Naive thymus-derived CD8-positive, alpha-beta T cell (primary cell): ENCODE measurements at regions not wholly inside any gene's neighbourhood (a gene's known extent, or its start where the extent isn't known, plus 50 kb on each side); places are given as distances from the start of the nearest gene placed in this dataset.

Experiments
- ATAC-seq, 2 donors: fragments of 150-1000 bp; cut with Tn5 transposase in 1 of 2; sonication (Bioruptor Pico), chemical (Tn5 transposase) in 1 of 2; 1 replicate in 1 of 2; 2 replicates in 1 of 2; pipeline ENCODE4 v1.10.0; 2021; ENCODE audit warnings: mild to moderate bottlenecking in 2 of 2, moderate library complexity in 2 of 2
- POLR2A ChIA-PET: fragments of 350-600 bp; sonication (Branson Sonifier 250); formaldehyde crosslinking; loops from one replicate; lab custom pipeline; 2021; ENCODE audit warnings: antibody characterized with exemption; lab: Charles Lee
- DNase-seq, 10 donors: peaks; one replicate each; pipeline versions ENCODE4 v3.0.0 to v3.0.0-alpha.2; 2020 to 2022
- H3K27ac Mint-ChIP-seq, 10 donors: one replicate each; pipeline ENCODE4 v1.8.0; 2020 to 2022; ENCODE audit warnings: mild to moderate bottlenecking in 10 of 10, mixed read lengths in 10 of 10, moderate library complexity in 4 of 10, inconsistent platforms in 1 of 10
- H3K27me3 Mint-ChIP-seq, 5 donors: one replicate each; pipeline ENCODE4 v1.8.0; 2021 to 2022; ENCODE audit warnings: mixed read lengths in 5 of 5
- H3K36me3 Mint-ChIP-seq, 3 donors: one replicate each; pipeline ENCODE4 v1.8.0; 2020 to 2022; ENCODE audit warnings: mixed read lengths in 3 of 3, mild to moderate bottlenecking in 2 of 3, inconsistent platforms in 1 of 3
- H3K4me1 Mint-ChIP-seq, 4 donors: one replicate each; pipeline ENCODE4 v1.8.0; 2021 to 2022; ENCODE audit warnings: mixed read lengths in 4 of 4
- H3K4me3 Mint-ChIP-seq, 10 donors: one replicate each; pipeline ENCODE4 v1.8.0; 2020 to 2022; ENCODE audit warnings: mild to moderate bottlenecking in 10 of 10, mixed read lengths in 10 of 10, moderate library complexity in 6 of 10, inconsistent platforms in 1 of 10
- H3K9me3 Mint-ChIP-seq, 9 donors: one replicate each; pipeline ENCODE4 v1.8.0; 2020 to 2022; ENCODE audit warnings: mixed read lengths in 9 of 9, mild to moderate bottlenecking in 3 of 9, inconsistent platforms in 1 of 9, moderate library complexity in 1 of 9

DNA sequence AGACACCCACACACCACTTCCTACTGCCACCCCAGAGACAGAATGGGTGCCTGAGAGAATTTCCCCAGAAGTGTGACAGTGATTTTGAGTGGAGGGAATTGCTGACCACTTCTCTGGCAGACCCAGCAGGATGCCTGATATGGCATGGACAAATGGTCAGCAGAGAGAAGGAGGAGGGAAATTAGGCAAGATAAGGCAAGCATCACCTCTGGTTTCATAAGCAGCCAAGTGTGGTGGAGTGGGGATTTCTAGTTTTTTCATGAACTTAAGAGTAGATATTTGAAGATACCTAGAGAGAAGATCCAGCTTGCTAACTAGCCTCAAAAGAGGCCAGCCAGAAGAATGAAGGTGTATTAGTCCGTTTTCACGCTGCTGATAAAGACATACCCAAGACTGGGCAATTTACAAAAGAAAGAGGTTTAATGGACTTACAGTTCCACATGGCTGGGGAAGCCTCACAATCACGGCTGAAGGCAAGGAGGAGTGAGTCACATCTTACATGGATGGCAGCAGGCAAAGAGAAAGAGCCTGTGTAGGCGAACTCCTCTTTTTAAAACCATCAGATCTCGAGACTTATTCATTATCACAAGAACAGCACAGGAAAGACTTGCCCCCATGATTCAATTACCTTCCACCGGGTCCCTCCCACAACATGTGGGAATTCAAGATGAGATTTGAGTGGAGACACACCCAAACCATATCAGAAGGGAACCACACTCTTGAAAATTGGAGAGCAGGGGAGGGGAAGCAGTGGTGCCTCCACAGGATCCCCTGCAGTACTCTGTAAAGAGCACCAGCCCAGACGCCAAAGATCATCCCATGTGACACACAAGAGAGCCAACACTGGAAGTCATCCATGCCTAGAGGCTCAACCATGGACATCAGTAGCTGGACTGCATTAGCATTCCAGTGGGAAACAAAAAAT is 64.2 kb downstream of the RBM43 start:
- DNase-seq (no peak), ATAC-seq (no peak)
- Mint-ChIP-seq H3K27me3 (peaks cover 0 to 4% (median 0%) of the 10 kb centered on the region in 5 donors), H3K27ac (no peak overlapping the region), H3K4me3 (no peak overlapping the region), H3K36me3 (no peaks in the 10 kb centered on the region), H3K9me3 (no peaks in the 10 kb centered on the region), H3K4me1 (peaks cover 2 to 6% (median 3%) of the 10 kb centered on the region in 4 donors)
- POLR2A ChIA-PET = no interaction called here

DNA sequence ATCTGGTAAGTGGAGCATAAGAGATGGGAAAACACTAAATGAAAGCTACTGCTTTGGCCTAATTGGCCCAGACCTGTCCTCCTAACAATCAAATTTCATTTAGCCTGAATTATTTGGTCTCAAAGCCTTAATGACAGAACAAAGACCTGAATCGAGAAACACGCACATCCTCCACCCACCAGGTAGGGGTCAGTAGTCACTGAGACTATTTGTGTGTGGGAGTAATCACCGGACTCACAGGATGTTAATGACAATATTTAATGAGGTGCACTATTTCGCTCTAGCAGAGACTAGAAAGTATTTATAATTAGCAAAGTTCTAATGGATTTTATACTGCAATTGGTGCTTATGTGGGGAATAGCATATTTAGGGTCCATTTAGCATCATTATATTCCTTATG is 68.1 kb downstream of the RBM43 start:
- Mint-ChIP-seq H3K27me3 (peaks cover 0 to 4% (median 0%) of the 10 kb centered on the region in 5 donors), H3K4me3 (no peak overlapping the region), H3K4me1 (peaks cover 4 to 7% (median 5%) of the 10 kb centered on the region in 4 donors), H3K27ac (no peak overlapping the region), H3K36me3 (no peaks in the 10 kb centered on the region), H3K9me3 (no peaks in the 10 kb centered on the region)
- ATAC-seq (no peak), DNase-seq (no peak)
- POLR2A ChIA-PET = no interaction called here

DNA sequence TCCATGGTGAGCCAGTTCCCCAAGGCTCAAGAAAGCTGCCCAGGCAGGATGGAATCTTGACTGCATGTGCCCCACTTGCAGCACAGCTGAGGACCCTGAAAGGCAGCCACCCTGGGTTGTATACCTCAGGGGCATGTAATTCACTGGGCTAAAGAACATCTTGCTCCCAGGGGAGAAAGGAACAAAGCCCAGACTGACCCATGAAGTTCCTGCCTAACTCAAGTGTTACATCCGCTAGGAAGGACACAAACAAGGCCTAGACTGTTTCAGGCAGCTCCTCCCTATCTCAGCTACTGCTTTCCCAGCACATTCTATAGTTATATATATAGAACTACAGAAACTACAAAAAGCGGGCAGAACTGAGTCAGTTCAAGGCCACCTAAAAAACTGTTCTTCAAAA is 69.0 kb downstream of the RBM43 start:
- Mint-ChIP-seq H3K27ac (no peak overlapping the region), H3K27me3 (peaks cover 0 to 4% (median 0%) of the 10 kb centered on the region in 5 donors), H3K9me3 (no peaks in the 10 kb centered on the region), H3K4me3 (no peak overlapping the region), H3K4me1 (peaks cover 4 to 7% (median 5%) of the 10 kb centered on the region in 4 donors), H3K36me3 (no peaks in the 10 kb centered on the region)
- POLR2A ChIA-PET = interaction anchor here (0.6 kb wide), 1 partner anchor 1590 kb away, joined by 3 read pairs; no protein-coding TSS in a partner anchor
- no peak for ATAC-seq
- no peak for DNase-seq

DNA sequence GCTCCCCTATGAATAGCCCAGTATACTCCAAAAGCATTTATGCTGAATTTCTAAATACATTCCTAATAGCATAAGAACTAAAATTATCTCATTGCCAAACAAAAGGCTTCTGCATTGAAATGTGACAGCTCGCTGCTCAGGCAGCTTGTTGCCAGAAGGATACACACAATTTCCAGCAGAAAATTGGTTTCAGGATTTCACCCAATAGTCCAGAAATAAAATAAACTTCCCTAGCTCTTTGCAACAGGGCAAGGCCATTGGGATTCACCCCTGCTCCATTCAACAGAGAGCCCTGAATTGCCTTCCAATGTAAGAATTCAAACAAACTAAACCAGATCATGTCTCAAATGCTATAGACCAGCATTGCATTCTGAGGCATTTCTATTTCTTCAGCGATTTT is 70.7 kb downstream of the RBM43 start:
- H3K27me3 Mint-ChIP-seq = peaks cover 0 to 4% (median 0%) of the 10 kb centered on the region in 5 donors
- ATAC-seq (no peak), DNase-seq (no peak)
- H3K4me3 Mint-ChIP-seq = no peak overlapping the region
- no peaks in the 10 kb centered on the region for H3K36me3 Mint-ChIP-seq
- peaks cover 4 to 7% (median 6%) of the 10 kb centered on the region in 4 donors for H3K4me1 Mint-ChIP-seq
- POLR2A ChIA-PET = no interaction called here
- no peaks in the 10 kb centered on the region for H3K9me3 Mint-ChIP-seq
- H3K27ac Mint-ChIP-seq = no peak overlapping the region

DNA sequence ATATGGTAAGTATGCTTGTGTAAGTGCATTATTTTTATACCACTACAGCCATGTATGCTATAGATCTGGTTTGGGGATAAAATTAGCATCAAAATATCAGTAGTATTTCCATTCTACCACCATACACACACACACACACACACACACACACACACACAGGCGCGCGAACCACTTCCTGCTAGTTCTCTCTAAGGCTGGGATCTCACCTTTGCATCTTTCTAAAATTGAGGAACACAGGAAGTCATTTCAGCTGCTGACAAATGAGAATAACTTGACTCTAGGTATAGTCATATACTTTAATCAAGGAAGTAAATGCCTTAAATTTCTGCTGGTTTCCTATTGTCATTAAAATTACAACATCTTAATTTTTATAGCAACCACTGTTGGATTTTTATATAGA is 72.5 kb downstream of the RBM43 start:
- peaks cover 4 to 7% (median 5%) of the 10 kb centered on the region in 4 donors for H3K4me1 Mint-ChIP-seq
- peaks cover 0 to 1% (median 0%) of the 10 kb centered on the region in 5 donors for H3K27me3 Mint-ChIP-seq
- peak overlapping the region in 1 of 10 donors; percentile 64 for H3K4me3 Mint-ChIP-seq
- peak in 1 of 2 donors; percentile 22 for ATAC-seq
- no peaks in the 10 kb centered on the region for H3K9me3 Mint-ChIP-seq
- DNase-seq = peak in 6 of 10 donors; percentile 1 to 73 (median 29)
- H3K27ac Mint-ChIP-seq = peak overlapping the region in 3 of 10 donors; percentile 42 to 57 (median 52)
- H3K36me3 Mint-ChIP-seq = no peaks in the 10 kb centered on the region
- POLR2A ChIA-PET = no interaction called here

DNA sequence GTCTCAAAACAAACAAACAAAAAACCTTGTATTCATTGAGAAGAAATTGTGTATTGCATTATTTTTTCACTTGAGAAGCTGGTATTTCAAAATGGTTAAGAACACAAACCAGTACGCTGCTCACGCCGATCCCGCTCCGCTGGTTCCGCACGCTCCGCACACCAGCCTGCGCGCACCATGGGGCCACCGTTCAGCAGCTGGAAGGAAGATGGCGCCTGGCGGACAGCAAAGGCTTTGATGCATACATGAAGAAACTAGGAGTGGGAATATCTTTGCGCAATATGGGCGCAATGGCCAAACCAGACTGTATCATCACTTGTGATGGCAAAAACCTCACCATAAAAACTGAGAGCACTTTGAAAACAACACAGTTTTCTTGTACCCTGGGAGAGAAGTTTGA is 75.7 kb downstream of the RBM43 start:
- ATAC-seq = no peak
- no peak overlapping the region for H3K27ac Mint-ChIP-seq
- H3K4me3 Mint-ChIP-seq = no peak overlapping the region
- H3K36me3 Mint-ChIP-seq = no peaks in the 10 kb centered on the region
- peaks cover 4 to 7% (median 5%) of the 10 kb centered on the region in 4 donors for H3K4me1 Mint-ChIP-seq
- H3K9me3 Mint-ChIP-seq = no peaks in the 10 kb centered on the region
- peaks cover 0 to 10% (median 1%) of the 10 kb centered on the region in 5 donors for H3K27me3 Mint-ChIP-seq
- POLR2A ChIA-PET = no interaction called here
- no peak for DNase-seq

DNA sequence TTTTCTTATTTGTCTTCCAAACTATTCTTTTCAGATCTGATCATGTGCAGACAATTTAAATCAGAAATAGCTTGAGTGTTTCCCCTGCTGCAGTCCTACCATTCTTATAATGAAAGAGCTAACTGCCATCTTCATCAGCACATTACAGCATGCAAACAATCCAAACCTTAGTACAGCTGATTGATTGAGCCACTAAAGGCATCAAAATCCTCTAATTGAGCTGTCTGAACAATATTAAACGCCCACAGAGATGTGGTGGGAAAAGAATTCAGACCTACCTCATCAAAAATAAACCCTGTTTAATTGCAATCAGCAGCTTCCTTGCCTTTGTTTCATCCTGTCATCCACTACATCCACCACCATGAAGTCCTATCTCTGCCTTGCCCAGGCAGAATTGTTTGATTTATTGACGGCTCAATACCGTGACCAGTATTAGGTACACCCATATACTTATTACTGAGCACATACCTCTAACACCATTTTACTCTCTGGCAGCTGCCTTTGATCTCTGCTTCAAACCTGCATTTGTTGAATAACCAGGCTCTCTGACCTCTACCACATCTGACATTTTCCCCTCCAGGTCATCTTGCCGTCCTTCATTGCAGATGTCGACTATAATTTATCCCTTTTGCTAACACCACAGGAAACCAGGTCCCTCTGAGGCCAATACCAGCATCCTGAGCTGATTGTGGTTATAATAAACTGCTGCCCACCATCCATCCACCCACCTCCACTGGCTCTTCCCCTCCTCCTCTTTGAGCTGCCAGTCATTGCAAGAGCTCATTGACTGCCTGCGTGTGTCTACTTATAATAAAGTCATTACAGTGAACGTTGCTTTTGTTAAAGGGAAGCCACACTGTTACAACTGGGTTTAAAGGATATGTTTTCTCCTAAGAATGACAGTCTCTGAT is 78.5 kb downstream of the RBM43 start:
- DNase-seq (no peak), ATAC-seq (no peak)
- Mint-ChIP-seq H3K27ac (no peak overlapping the region), H3K4me1 (peaks cover 0 to 3% (median 0%) of the 10 kb centered on the region in 4 donors), H3K4me3 (no peak overlapping the region), H3K27me3 (peaks cover 2 to 11% (median 4%) of the 10 kb centered on the region in 5 donors), H3K36me3 (no peaks in the 10 kb centered on the region), H3K9me3 (no peaks in the 10 kb centered on the region)
- POLR2A ChIA-PET = no interaction called here

DNA sequence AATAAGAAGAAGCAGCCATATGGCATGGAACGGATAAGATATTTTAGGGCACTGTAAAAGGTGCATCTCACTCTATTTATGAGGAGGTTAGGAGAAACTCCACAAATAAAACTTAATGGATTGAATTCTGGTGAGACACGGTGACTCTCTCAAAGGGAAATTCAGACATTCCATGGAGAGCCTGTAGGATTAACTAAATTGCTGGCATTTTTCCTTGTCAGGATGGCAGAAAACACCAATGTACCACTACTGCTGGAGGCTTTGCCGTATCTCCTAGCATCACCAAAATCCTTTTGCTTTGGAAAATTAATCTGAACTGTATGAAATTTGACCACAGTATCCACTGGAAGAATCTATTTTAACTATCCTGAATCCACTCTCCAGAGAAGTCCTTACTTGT is 79.3 kb downstream of the RBM43 start:
- no peak for DNase-seq
- no peaks in the 10 kb centered on the region for H3K36me3 Mint-ChIP-seq
- H3K4me3 Mint-ChIP-seq = no peak overlapping the region
- no peak for ATAC-seq
- peaks cover 2 to 12% (median 6%) of the 10 kb centered on the region in 5 donors for H3K27me3 Mint-ChIP-seq
- POLR2A ChIA-PET = no interaction called here
- H3K27ac Mint-ChIP-seq = no peak overlapping the region
- peaks cover 0 to 3% (median 0%) of the 10 kb centered on the region in 4 donors for H3K4me1 Mint-ChIP-seq
- no peaks in the 10 kb centered on the region for H3K9me3 Mint-ChIP-seq

DNA sequence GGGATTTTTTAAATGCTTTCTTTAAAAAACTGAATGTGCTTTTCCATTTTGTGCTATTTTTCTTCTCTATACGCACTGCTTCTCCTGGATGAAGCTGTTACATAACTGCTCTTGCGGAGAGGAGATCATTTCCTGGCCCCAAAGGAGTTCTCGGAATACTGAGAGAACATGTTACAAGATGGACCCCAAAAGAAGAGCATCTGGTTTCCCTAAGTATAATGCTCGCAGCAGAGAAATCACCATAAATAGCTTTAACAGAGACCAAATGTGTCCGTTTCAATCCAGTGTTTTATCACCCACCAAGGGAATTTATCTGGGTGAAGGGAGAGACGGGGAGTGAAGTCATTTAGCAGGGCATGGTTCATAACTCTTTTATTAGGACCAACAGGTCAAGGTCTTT is 80.1 kb downstream of the RBM43 start:
- peaks cover 0 to 3% (median 0%) of the 10 kb centered on the region in 4 donors for H3K4me1 Mint-ChIP-seq
- H3K27ac Mint-ChIP-seq = no peak overlapping the region
- H3K27me3 Mint-ChIP-seq = peaks cover 2 to 12% (median 8%) of the 10 kb centered on the region in 5 donors
- H3K36me3 Mint-ChIP-seq = no peaks in the 10 kb centered on the region
- no peaks in the 10 kb centered on the region for H3K9me3 Mint-ChIP-seq
- ATAC-seq (no peak), DNase-seq (no peak)
- no peak overlapping the region for H3K4me3 Mint-ChIP-seq
- POLR2A ChIA-PET = no interaction called here

DNA sequence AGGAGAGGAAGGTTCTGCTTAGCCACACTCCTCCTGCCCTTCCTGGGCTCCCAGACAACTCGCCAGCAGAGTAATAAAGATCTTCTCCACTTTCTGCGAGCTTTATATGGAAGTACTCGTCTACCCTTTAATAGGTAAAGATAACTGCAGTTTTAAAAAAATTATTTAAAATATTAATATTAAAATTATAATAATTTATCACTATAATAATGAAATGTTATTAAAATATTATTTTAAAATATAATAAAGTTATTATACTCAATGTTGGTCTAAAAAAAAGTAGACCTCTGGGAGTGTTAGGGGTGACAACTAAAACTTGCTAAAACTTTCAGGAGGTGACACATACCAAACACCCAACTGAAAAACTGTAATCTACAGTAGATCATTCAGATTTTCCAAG is 81.5 kb downstream of the RBM43 start:
- no peak overlapping the region for H3K4me3 Mint-ChIP-seq
- no peak overlapping the region for H3K27ac Mint-ChIP-seq
- no peaks in the 10 kb centered on the region for H3K36me3 Mint-ChIP-seq
- DNase-seq (no peak), ATAC-seq (no peak)
- POLR2A ChIA-PET = no interaction called here
- H3K4me1 Mint-ChIP-seq = no peaks in the 10 kb centered on the region
- H3K9me3 Mint-ChIP-seq = no peaks in the 10 kb centered on the region
- peaks cover 2 to 13% (median 10%) of the 10 kb centered on the region in 5 donors for H3K27me3 Mint-ChIP-seq

DNA sequence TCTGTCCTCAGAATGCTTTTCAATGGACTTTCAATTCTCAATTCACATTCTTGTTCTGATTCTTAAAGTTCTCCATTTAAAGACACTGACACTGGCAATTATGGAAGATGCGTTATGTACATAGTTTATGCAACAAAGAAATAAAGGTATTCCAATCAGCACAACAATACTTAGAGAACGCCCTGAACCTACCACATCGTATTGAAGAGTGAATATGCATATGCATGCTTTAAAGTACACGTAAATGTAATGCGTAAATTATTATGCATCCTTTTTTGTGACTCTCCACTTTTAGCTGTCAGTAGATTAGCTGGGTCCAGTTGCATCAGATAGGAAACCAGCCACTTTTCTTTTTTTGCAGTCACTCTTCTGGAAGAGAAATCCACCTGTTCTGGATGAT is 83.5 kb downstream of the RBM43 start:
- peaks cover 2 to 14% (median 10%) of the 10 kb centered on the region in 5 donors for H3K27me3 Mint-ChIP-seq
- POLR2A ChIA-PET = no interaction called here
- ATAC-seq = no peak
- peak overlapping the region in 1 of 10 donors; percentile 30 for H3K27ac Mint-ChIP-seq
- no peaks in the 10 kb centered on the region for H3K36me3 Mint-ChIP-seq
- H3K9me3 Mint-ChIP-seq = no peaks in the 10 kb centered on the region
- H3K4me3 Mint-ChIP-seq = no peak overlapping the region
- no peaks in the 10 kb centered on the region for H3K4me1 Mint-ChIP-seq
- no peak for DNase-seq

DNA sequence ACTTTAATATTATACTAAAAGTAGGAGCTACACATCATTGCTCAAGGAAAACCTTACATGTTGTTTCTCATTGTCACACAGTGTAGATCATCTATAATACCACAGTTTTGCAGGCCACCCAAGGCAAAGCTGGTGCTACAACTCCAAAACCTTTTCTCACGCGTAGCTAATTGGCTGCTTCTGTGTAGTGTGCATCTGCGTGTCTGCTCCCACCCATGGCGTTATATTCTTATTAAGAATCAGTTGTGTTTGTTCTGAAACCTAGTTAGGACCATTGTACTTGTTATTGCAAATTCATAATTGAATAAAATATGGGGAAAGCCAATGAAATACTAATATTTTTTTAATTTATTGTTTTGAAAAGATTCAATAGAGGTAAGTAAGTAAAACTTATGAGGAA is 83.9 kb downstream of the RBM43 start:
- H3K4me1 Mint-ChIP-seq = no peaks in the 10 kb centered on the region
- DNase-seq = no peak
- H3K4me3 Mint-ChIP-seq = no peak overlapping the region
- H3K9me3 Mint-ChIP-seq = no peaks in the 10 kb centered on the region
- no peak for ATAC-seq
- POLR2A ChIA-PET = no interaction called here
- no peaks in the 10 kb centered on the region for H3K36me3 Mint-ChIP-seq
- peak overlapping the region in 1 of 10 donors; percentile 30 for H3K27ac Mint-ChIP-seq
- peaks cover 2 to 14% (median 10%) of the 10 kb centered on the region in 5 donors for H3K27me3 Mint-ChIP-seq
